Stimulated activated CD4-positive, alpha-beta T cell treated with anti-CD3 and anti-CD28 coated beads, TNF-alpha, amount 100 ng/mL, for 48 hours (primary cell): ENCODE measurements at regions not wholly inside any gene's neighbourhood (a gene's known extent, or its start where the extent isn't known, plus 50 kb on each side); places are given as distances from the start of the nearest gene placed in this dataset.

Experiments
- DNase-seq, 3 donors: peaks; one replicate each; pipeline ENCODE4 v3.0.0-alpha.2; 2020; ENCODE audit warnings: low read depth in 3 of 3

DNA sequence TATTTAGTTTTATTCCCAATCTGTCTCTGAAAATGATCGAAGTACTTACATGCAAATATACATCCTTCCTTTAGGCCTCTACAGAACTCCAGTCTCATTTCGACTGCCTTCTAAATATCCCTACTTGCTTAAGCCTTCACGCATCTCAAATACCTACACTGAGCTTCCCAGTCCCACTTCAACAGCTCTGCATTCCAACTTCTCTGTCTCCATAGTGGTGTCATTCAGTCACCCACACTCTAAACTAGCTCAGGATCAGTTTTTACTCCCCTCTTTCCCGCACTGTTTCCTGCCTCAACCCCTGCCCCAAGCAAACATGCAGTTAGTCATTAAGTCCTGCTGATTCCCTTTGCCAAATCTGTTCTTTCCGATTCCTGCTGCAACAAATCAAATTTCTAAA lies 91.8 kb upstream of the PREP start:
- DNase-seq: no peak

DNA sequence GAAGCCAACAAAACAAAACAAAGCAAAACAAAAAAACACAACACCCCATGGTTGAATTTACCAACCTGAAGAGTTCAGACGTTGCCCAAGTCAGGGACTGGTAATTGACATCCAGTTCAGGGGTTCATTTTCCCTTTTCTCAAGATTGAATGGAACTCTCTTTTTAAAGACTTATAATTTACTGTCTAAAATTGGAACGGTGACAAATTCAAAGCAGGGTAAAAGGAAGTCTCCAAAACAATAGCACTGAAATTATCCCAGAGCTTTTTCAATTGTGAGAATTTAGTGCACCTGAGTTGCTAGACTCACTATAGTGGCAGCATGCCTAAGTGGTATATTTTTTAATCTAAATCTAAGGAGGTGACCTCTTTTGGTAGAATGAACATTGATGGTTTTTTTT lies 90.9 kb upstream of the PREP start:
- DNase-seq: no peak

DNA sequence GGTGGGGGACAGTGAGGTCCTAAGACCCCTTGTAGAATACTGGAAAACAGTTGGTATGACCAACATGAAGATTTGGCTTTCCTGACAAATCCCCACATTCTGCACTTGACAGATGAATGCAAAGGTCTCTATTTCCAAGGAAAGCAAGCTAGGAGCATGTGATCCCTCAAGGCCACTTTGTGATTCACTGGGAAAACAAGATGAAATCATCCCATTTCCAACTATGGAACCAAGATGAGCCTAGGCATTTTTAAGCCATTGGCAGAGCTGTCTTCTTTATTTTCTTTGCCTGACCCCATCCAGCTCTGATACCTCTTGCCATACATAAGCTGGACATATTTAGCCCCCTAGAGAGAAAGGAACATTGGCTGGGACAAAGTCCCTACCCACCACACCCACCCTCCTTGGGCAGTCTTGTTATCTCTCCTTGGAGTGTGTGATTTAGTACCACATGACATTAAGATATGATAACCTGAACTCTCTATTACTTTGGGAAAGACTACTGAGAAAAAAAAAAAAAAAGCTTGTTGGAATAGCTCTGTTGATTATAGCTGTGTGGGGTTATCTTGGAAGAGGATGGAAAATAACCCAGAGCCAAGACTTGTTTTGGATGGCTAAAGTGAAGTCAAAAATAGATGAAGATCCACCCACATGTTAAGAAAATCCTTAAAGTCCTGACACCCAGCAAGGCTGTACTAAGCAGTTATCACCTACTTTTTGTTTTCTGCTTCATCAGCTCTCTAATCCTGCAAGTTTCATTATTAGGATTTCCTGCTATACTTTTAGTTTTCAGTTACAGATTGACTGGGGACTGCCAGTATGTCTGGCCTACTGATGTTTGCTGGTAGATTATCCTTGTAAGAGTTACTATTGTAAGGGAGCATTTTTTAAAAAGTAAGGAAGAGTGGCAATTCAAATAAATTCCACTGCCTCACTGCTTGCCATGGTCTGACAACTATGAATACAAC lies 90.1 kb upstream of the PREP start:
- no peak for DNase-seq

DNA sequence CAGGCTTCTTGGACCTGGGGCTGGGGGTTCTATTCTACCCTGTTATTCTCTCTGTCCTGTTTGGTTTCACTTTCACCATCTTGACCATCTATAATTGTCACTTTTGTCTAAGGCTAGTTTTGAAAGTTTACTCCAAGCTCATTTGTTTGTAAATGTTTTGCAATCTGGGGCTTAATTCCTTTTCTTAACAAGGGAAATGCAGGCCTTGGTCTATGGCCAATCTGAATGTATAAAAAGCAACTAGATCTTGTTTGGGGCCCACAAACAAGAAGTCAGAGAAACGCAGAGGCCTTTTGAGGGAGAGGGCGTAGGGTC lies 86.3 kb upstream of the PREP start:
- DNase-seq: no peak

DNA sequence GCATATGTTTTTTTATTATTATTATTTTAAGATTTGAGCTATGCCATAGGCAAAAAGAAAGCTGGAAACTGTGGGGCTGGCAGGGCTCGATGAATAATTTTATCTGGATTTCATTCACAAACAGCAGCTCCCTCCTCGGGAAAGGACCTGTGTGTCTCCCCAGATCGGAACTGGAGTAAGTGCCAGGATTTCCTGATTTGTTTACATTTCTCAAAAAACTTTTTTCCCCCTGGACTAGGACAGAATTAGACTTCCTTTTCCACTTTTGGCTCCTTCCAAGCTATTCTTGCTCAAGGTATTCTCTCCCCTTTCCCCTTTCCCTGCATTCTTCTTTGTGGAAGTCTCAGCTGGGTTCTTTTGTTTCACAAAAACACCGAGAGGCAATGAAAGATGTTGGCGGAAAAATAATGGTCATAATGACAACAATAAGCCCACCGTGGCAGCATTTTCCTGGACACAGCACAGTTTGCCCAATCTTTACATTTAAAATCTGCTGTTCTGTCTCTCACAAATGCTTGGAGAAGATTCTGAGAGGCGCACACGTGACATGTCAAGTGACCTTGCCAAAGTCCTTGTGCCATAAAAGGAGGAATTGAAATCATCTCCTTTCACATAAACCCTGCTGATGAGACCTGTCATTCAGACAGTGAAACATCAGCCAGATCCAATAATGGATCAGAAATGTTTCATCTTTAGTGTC lies 85.8 kb upstream of the PREP start:
- DNase-seq: no peak

DNA sequence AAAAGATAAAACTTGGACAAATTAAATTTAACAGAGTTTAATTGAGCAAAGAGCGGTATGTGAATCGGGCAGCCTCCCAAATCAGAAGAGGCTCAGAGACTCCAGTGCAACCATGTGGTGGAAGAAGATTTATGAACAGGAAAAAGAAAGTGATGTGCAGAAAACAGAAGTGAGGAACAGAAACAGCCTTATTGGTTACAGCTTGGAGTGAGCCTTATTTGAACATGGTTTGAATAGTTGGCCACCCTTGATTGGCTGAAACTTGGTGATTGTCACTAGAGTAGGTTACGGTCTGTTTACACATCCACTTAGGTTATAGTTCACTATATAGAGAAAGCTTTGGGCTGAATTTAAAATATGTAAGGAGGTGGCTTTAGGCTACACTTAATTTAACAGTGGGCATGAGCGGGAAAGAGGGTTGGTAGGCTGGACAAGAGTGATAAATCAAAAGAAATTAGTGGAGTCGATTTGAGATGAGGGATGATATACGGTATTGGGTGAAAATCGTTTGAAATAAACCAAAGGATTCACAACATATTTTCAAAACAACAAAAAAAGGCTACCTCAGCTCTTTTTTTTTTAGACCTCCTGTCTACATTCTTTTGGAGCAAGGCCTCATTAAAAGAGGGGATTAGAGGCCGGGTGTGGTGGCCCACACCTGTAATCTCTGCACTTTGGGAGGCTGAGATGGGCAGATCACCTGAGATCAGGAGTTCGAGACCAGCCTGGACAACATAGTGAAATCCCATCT lies 84.3 kb upstream of the PREP start:
- no peak for DNase-seq

DNA sequence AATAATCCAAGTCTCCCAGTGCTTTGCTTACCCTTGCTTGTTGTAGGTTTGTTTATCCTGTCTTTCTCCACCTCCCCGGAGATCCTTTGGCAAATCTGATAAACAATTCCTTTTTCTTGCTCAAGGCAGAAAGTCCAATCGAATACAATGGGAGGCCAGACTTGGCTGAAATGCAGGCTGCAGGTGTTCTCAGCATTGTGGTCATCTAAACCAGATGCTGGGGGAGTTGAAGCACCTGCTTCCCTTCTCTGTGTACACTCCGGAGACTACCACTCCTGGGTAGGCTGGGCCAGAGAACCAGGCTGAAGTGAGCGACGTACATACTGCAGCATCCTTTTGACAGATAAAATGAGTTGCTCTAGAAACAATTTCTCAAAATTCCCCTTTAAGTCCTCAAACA lies 82.6 kb upstream of the PREP start:
- no peak for DNase-seq

DNA sequence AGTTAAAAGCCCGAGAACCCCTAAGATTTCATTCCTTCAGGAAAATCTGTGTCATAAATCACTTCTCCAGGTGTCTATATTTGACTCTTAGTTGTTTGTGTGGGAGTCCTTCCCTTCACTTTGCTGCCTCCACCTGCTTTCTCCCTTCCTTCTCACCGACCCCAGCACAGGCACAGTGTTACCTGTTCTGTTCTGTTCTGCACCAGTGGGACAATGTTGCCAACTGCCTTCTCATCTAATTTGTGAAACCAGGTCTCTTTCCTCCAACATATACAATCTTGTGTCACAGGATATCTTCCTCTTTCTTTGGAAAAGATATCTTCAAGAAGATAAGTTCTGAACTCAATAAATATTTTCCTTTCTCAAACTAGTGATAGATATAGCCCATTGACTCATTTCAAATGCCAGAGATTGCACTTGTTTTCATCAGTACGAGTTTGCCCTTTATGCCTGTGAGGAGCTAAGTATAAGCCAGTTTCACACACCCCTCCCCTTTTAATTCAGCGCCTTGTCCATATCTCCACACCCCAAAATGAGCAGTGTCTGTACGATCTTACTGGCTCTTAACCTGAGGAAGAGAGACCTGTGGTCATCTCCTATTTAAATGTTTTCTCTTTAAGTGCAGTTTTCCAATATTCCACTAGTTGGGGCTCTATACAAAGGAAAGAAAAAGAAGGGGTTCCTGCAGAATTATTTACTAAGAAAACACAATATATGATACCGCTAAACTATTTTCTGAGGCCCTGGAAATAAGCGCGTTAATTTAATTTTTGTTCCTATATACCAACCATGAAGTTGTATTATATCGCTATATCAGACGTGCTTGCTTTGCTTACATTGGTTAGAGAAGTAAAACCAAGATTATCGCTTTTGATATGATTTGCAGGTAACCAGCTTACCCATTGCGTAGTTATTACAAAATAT lies 81.6 kb upstream of the PREP start:
- no peak for DNase-seq

DNA sequence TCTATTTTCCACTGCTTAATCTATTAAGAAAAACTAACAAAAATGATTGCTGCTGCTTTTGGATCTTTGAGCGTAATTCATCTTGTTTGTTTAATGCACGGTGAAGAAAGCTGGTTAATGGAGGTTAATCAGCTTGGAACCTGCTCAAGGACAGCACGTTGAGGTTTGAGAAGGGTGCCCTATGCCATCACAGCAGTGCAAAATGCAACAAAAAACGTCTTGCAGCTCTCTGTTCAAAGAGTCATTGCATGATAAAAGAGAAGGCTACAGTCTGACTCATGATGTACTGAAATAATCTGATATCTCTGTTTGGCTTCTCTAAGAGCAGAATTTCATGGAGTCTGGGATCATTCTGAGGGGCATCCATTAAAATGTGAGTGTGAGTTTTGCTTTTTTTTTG lies 80.6 kb upstream of the PREP start:
- DNase-seq: no peak

DNA sequence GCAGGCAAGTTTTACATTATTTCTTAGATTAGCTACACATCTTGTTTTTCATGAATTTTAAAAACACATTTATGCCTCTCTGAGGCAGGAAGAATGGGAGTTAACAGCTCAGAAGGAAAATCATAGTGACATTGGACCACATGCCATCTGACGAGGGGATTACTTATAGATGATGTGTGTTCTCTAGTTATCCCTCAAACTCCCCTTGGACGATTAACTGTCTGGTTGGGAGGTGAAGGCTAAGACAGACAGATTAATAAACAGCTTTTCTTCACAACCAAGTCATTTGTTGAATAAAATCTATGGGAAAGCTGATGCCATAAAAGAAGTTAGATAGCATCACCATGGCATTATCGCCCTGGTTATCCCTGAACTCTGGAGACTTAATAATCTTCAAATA lies 80.0 kb upstream of the PREP start:
- DNase-seq: no peak

DNA sequence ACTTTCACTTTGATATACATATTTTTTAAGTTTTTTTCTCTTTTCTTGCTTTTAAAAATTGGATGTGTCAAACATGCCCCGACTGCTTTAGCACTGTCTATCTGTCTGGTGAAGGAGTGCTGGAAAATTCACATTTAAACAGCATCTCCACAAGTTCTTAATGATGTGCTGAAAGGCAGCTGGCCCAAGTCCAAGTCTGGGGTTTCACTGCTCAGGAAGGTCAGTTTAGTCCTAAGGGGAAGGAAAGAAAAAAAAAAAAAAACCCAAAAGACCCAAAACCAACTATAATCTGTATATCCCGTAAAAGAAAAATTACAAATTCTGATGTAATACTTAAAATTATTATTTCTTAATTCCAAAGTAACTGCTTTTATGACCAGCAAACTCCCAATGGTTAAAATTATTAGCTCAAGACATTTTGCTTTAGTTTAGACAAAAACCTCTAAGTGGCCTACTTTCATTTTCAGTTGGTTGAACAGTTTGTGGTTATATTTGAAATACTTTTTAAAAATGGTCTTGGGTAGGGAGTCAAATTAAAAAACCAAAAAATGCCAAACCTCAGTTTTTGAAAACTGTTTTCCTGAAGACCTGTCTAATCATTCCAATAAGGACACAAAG lies 79.5 kb upstream of the PREP start:
- DNase-seq: no peak

DNA sequence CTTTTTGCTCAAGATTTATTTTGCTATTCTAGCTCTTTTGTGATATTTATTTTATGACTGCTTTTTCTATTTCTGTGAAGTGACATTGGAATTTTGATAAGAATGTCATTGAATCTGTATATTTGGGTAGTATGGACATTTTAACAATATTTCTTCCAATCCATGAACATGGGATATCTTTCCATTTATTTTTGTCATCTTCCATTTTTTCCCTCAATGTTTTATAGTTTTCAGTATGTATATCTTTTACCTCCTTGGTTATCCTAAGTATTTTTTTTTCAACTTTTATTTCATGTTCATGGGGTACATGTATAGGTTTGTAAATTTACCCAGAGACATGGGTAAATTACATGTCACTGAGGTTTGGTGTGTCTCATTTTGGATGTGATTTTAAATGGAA lies 74.1 kb upstream of the PREP start:
- DNase-seq: no peak

DNA sequence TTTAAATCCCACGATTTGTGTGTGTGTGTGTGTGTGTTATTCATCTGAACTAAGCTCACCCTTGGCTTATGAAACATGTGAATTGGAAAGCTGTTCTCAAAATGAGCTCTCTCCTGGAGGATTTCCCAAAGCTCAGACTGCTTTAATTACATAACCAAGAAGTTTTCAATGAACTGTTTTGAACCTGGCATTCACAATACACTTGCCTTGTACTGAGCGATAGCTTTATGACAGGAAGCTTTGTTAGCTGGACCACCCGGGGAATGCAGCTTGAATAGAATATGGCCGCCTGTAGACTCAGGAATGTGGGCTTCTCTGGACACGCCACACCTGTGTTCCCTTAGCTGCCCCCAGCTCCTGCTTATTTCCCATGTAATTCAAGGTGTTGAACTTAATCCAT lies 71.4 kb upstream of the PREP start:
- no peak for DNase-seq

DNA sequence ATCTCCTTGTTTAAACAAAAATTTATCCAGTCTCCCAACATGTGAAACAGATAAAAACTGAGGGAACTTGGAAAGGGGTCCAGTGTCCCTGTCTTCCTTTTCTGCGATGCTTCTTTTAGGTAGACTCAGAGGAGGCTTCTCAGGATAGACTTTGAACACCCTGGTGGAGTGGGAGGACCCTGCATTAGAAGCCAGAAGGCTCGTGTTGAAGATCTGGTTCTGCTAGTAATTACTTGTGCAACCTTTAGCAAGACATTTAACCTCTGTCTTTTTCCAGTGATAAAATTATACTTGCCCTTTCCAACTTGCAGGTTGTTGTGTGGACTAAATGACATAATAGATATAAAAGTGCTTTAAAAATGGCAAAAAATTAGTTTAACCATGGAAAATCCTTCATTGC lies 67.1 kb upstream of the PREP start:
- DNase-seq: no peak

DNA sequence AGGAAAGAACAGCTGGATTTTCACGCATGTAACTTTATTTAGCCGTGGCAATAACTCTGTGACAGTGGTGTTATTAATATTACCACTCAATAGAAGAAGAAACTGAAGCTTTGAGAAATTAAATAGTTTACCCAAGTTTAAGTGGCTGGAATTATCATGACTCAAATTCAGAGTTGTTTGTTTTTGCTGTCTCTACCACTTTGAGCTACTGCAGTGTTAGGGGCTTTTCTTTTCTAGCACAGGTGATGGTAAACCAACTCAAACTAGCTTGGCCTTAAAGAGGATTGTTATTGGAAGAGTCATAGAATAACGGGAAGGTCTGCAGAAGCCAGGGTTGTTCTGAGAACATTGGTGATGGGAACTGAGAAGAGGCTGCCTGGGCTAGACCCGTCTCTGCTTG lies 66.0 kb upstream of the PREP start:
- DNase-seq: no peak

DNA sequence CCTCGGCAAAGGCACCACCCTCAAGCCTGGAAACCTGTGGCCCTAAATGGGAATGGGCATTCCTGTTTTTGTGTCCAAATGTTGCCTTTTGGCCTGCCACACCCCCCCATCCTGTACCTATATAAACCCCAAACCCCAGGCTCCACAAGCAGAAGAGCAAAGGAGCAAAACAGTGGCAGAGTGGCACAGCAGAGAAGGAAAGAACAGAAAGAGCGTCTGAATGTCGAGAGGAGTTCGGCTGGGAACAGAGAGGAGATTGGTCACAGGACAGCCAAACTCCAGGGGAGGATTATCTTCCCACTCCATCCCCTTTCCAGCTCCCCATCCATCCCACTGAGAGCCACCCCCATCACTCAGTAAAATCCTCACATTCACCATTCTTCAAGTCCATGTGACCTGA lies 58.0 kb upstream of the PREP start:
- DNase-seq: no peak

DNA sequence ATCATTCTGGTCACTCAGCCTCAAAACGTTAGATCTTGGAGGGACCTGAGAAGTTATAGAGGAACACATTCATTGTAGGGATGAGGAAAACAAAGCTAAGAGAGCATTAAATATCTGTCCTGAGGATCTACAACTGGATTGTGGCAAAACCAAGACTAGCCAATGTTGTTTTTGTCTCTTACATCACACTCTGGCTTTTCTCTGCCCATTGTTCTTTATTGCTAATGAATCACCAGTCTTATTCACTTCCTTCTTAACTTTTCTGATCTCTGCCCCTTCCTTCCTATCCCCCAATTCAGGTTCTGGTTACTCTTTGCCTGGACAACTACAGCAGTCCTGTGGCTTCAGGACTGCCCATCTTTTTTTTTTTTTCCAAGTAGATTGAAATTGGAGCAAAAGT lies 57.0 kb upstream of the PREP start:
- no peak for DNase-seq

DNA sequence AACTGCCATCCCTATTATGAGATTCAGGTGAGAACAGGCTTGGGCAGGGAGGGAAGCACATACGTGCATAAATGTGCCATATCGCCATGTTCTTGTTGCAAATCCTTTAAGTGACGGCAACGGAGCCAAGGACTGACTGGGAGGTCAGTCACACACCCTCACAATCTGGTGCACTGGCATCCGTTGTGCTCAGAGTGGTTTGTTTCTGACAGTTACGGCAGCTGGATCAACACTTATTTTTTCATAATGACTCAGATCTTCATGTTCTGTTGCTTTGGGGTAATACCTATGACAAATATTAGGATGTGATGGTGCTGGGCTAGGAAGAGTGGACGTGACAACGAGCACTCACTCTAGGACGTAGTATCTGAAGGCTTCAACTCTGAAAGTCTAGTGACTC lies 56.2 kb upstream of the PREP start:
- peak in 1 of 3 donors; percentile 6 for DNase-seq

DNA sequence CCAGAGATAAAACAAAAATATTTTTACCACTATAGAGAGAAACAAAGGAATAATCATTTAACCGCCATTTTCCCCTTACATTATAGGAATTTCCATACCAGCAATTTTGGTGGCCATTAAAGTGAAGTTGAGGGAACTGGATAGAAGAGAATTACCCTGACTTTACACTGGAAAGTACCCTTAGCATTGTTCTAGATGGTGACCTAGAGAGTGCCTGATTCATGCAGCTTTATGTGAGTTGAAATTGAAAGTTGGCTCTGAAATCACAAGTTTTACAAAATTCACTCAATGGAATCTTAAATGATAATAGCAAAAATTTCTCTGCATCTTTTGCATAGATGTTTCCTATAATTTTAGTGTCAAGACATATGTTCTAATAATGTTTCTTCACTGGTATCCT lies 55.7 kb upstream of the PREP start:
- DNase-seq: no peak

DNA sequence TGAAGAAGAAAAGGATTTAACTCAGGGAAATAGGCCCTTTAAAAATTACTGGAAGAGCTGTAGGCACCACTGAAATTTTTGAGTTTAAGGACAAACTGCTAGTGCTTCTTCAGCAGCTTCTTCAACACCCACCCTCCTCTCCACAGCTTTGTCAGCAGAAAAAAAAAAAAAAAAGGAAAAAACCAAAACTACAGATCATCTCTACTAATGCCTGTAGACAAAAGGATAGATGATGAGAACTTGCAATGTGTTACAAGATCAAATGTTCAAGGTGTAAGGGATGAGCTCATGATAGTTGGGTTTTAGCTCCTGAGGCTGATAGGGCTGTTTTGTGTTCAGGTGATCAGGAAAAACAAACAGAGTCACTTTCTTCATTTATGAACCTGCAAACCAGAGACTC lies 55.2 kb upstream of the PREP start:
- DNase-seq: no peak

DNA sequence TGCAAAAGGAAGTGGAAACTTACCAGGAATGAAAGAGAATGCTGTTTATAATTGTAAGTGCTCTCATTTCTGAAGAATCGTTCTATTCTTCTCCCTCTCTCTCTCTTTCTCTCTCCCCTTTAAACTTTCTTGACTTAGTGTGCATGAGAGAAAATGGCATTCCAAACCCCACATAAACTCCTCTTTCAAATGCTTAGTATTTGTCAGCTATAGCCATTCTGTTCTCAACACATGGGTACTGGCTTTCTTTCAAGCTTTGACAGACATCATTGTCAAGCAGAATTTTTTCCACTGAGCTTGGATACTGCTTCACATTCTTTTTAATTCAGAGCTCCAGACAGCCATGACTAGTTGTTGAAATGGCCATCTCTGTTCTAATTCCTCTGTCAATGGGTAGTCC lies 51.1 kb upstream of the PREP start:
- DNase-seq: no peak
